ENCODE measurements at regions not wholly inside any gene's neighbourhood (a gene's known extent, or its start where the extent isn't known, plus 50 kb on each side); places are given as distances from the start of the nearest gene placed in this dataset.

GRCh38 chr12:97005174-97005573 is 98.1 kb downstream of the NEDD1 start:
- H3K4me3 ChIP-seq (ENCODE audit: low read depth, low read length) = no peak overlapping the region
- no peak for TF ChIP-seq CTCF (IDR thresholded peaks at IDR 0.05; ENCODE audit: low read depth, low read length)
- in situ Hi-C loops (cut with HindIII; ENCODE audit: low sequenced_read_pairs) = no loop called here
- DNase-seq (ENCODE audit: low read depth, low spot score) = no peak

DNA sequence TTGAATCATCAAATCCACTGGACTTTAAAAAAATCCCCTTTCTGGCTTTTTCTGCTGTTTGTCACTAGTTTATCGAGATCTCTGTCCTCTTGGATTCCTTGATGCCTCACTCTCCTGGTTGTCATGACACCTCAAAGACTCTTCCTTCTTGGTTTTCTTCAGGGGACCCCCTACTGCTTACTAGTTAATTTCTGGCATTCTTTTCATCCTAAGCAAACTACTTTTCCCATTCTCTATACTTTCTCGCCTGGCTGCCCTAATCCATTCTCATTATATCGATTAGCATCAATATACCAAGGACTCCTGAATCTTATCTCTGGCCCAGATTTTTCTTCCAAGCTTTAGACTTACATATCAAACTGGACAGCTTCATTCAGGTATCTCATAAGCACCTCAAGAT is 98.6 kb downstream of the NEDD1 start:
- no peak for DNase-seq (ENCODE audit: low read depth, low spot score)
- no peak for TF ChIP-seq CTCF (IDR thresholded peaks at IDR 0.05; ENCODE audit: low read depth, low read length)
- no peak overlapping the region for H3K4me3 ChIP-seq (ENCODE audit: low read depth, low read length)
- in situ Hi-C loops (cut with HindIII; ENCODE audit: low sequenced_read_pairs) = no loop called here

DNA sequence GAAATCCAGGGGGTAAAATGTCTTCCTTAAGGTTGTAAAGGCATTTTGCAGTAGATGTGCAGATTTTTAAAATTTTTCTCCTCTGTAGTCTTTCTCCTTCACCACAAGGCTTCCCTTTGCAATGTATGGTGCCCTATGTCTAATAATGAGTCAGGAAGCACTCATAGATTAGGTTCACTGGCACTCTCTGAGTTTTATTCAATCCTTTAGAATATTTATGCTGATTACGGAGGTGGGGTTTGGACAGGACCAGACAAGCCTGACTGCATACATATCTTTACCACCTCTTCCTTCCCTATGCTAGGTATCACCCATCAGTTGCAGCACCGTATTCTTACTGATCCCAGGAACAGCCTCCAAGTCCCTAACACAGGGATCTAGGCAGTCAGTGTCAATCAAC is 99.5 kb downstream of the NEDD1 start:
- no peak for TF ChIP-seq CTCF (IDR thresholded peaks at IDR 0.05; ENCODE audit: low read depth, low read length)
- no peak overlapping the region for H3K4me3 ChIP-seq (ENCODE audit: low read depth, low read length)
- in situ Hi-C loops (cut with HindIII; ENCODE audit: low sequenced_read_pairs) = no loop called here
- DNase-seq (ENCODE audit: low read depth, low spot score) = no peak

GRCh38 chr12:97016163-97016562 is 109.1 kb downstream of the NEDD1 start:
- H3K4me3 ChIP-seq (ENCODE audit: low read depth, low read length) = no peak overlapping the region
- in situ Hi-C loops (cut with HindIII; ENCODE audit: low sequenced_read_pairs) = no loop called here
- no peak for DNase-seq (ENCODE audit: low read depth, low spot score)
- TF ChIP-seq CTCF (IDR thresholded peaks at IDR 0.05; ENCODE audit: low read depth, low read length) = no peak

GRCh38 chr12:97017213-97017612 is 110.2 kb downstream of the NEDD1 start:
- H3K4me3 ChIP-seq (ENCODE audit: low read depth, low read length) = no peak overlapping the region
- in situ Hi-C loops (cut with HindIII; ENCODE audit: low sequenced_read_pairs) = no loop called here
- DNase-seq (ENCODE audit: low read depth, low spot score) = no peak
- TF ChIP-seq CTCF (IDR thresholded peaks at IDR 0.05; ENCODE audit: low read depth, low read length) = no peak

GRCh38 chr12:97022536-97023230 is 115.6 kb downstream of the NEDD1 start:
- in situ Hi-C loops (cut with HindIII; ENCODE audit: low sequenced_read_pairs) = no loop called here
- no peak for TF ChIP-seq CTCF (IDR thresholded peaks at IDR 0.05; ENCODE audit: low read depth, low read length)
- DNase-seq (ENCODE audit: low read depth, low spot score) = no peak
- no peak overlapping the region for H3K4me3 ChIP-seq (ENCODE audit: low read depth, low read length)
